IMR-90 (cell line): ENCODE measurements at regions not wholly inside any gene's neighbourhood (a gene's known extent, or its start where the extent isn't known, plus 50 kb on each side); places are given as distances from the start of the nearest gene placed in this dataset.

Source experiments
- ATAC-seq: fragments of 200-7000 bp; cut with Tn5 transposase; 2 replicates; pipeline ENCODE4 v1.9.1; 2020; ENCODE audit warnings: low read depth, mild to moderate bottlenecking, moderate library complexity
- BruUV-seq: library from RNA; stranded (reverse); fragments of 400-500 nt; replicated peaks from 2 replicates; lab custom pipeline; 2021; lab: Mats Ljungman, UMichigan
- CTCF ChIA-PET: fragments of 300-600 bp; formaldehyde crosslinking; extraction: SDS; loops from one replicate; lab custom pipeline; 2021; ENCODE audit warnings: antibody characterized with exemption; lab: Yijun Ruan, JAX
- POLR2A ChIA-PET: fragments of 300-600 bp; sonication (Branson Sonifier 250); formaldehyde crosslinking; loops from one replicate; lab custom pipeline; 2022; ENCODE audit warnings: antibody characterized with exemption; ENCODE audit not compliant: unreplicated experiment; lab: Charles Lee
- DNase-seq: peaks from one replicate; pipeline ENCODE4 v3.0.0; 2013
- H2AFZ ChIP-seq: replicated peaks from 2 replicates; pipeline ENCODE3; 2013; ENCODE audit warnings: low read length, mild to moderate bottlenecking; ENCODE audit not compliant: poor library complexity
- H2AK5ac ChIP-seq: 2 replicates; pipeline ENCODE4 v1.6.1; 2013; ENCODE audit warnings: low read depth, low read length, inconsistent platforms
- H2AK9ac ChIP-seq: replicated peaks from 2 replicates; pipeline ENCODE3; 2013; ENCODE audit warnings: mild to moderate bottlenecking, low read depth, low read length, moderate library complexity; ENCODE audit not compliant: poor library complexity
- H2BK120ac ChIP-seq: 2 replicates; pipeline ENCODE4 v1.6.1; 2013; ENCODE audit warnings: low read depth, low read length, inconsistent platforms
- H2BK15ac ChIP-seq: 3 replicates; pipeline ENCODE4 v1.6.1; 2013; ENCODE audit warnings: low read depth, low read length, inconsistent platforms
- H2BK20ac ChIP-seq: 2 replicates; pipeline ENCODE4 v1.6.1; 2013; ENCODE audit warnings: low read depth, mild to moderate bottlenecking, inconsistent platforms, low read length, moderate library complexity
- H2BK5ac ChIP-seq: 2 replicates; pipeline ENCODE4 v1.6.1; 2013; ENCODE audit warnings: mild to moderate bottlenecking, low read depth, low read length, inconsistent platforms; ENCODE audit not compliant: poor library complexity, severe bottlenecking
- H3K14ac ChIP-seq: replicated peaks from 2 replicates; pipeline ENCODE4 v1.6.1; 2013; ENCODE audit warnings: low read depth, low read length, inconsistent platforms
- H3K18ac ChIP-seq: 2 replicates; pipeline ENCODE4 v1.6.1; 2013; ENCODE audit warnings: low read depth, low read length, control low read depth
- H3K23ac ChIP-seq: 2 replicates; pipeline ENCODE4 v1.6.1; 2013; ENCODE audit warnings: low read depth, low read length, inconsistent platforms
- H3K27ac ChIP-seq: 2 replicates; pipeline ENCODE4 v1.5.1; 2013; ENCODE audit warnings: mild to moderate bottlenecking, control low read depth, low read length; ENCODE audit not compliant: insufficient read depth
- H3K27me3 ChIP-seq: 2 replicates; pipeline ENCODE4 v1.6.1; 2013; ENCODE audit warnings: low read length; ENCODE audit not compliant: control insufficient read depth, insufficient read depth
- H3K36me3 ChIP-seq: 2 replicates; pipeline ENCODE4 v1.6.1; 2013; ENCODE audit warnings: low read length, mixed read lengths; ENCODE audit not compliant: control insufficient read depth, insufficient read depth
- H3K4ac ChIP-seq: 2 replicates; pipeline ENCODE4 v1.6.1; 2013; ENCODE audit warnings: low read depth, low read length, inconsistent platforms
- H3K4me1 ChIP-seq: 2 replicates; pipeline ENCODE4 v1.6.1; 2013; ENCODE audit warnings: low read length, mixed read lengths; ENCODE audit not compliant: control insufficient read depth, insufficient read depth
- H3K4me2 ChIP-seq: 2 replicates; pipeline ENCODE4 v1.6.1; 2013; ENCODE audit warnings: low read depth, mild to moderate bottlenecking, control low read depth, low read length, moderate library complexity
- H3K4me3 ChIP-seq: 2 replicates; pipeline ENCODE4 v1.5.1; 2013; ENCODE audit warnings: low read depth, mild to moderate bottlenecking, control low read depth, low read length, moderate library complexity; ENCODE audit not compliant: insufficient read depth
- H3K56ac ChIP-seq: 2 replicates; pipeline ENCODE4 v1.6.1; 2013; ENCODE audit warnings: low read length, inconsistent platforms; ENCODE audit not compliant: insufficient read depth; ENCODE audit errors: extremely low read depth
- H3K79me1 ChIP-seq, 2 experiments: 2 replicates each; pipeline ENCODE4 v1.6.1; 2013; ENCODE audit warnings: low read length in 2 of 2, inconsistent platforms in 1 of 2, low read depth in 1 of 2
- H3K9ac ChIP-seq: 2 replicates; pipeline ENCODE4 v1.6.1; 2013; ENCODE audit warnings: low read depth, low read length, control low read depth
- H3K9me1 ChIP-seq: 2 replicates; pipeline ENCODE4 v1.6.1; 2013; ENCODE audit warnings: low read length, inconsistent platforms; ENCODE audit not compliant: insufficient read depth
- H3K9me3 ChIP-seq: 2 replicates; pipeline ENCODE4 v1.6.1; 2013; ENCODE audit warnings: low read length; ENCODE audit not compliant: control insufficient read depth, insufficient read depth
- H4K20me1 ChIP-seq: 2 replicates; pipeline ENCODE4 v1.6.1; 2013; ENCODE audit warnings: low read length, inconsistent platforms; ENCODE audit not compliant: insufficient read depth
- H4K5ac ChIP-seq: 2 replicates; pipeline ENCODE4 v1.6.1; 2013; ENCODE audit warnings: mild to moderate bottlenecking, low read depth, low read length, control low read depth
- H4K8ac ChIP-seq, 2 experiments: 2 replicates each; pipeline ENCODE4 v1.6.1; 2013; ENCODE audit warnings: low read depth in 2 of 2, low read length in 2 of 2, control low read depth in 1 of 2, inconsistent platforms in 1 of 2
- H4K91ac ChIP-seq: 2 replicates; pipeline ENCODE4 v1.6.1; 2013; ENCODE audit warnings: low read depth, low read length, inconsistent platforms; ENCODE audit not compliant: insufficient read depth
- BHLHE40 ChIP-seq: fragments of 150-350 bp; IDR thresholded peaks from 2 replicates; pipeline ENCODE4 v1.6.1; 2016; ENCODE audit warnings: mild to moderate bottlenecking, low read depth, low read length
- CEBPB ChIP-seq: IDR thresholded peaks from 2 replicates; pipeline ENCODE4 v1.6.1; 2012; ENCODE audit warnings: low read depth, low read length, improper control_type of control experiment
- CHD1 ChIP-seq: IDR thresholded peaks from 2 replicates; pipeline ENCODE4 v1.6.1; 2012; ENCODE audit warnings: low read depth, low read length, improper control_type of control experiment
- CTCF ChIP-seq: conservative IDR thresholded peaks from 2 replicates; pipeline ENCODE4 v1.5.1; 2012; ENCODE audit warnings: mild to moderate bottlenecking, low read depth, low read length, improper control_type of control experiment
- ELK1 ChIP-seq: fragments of 150-350 bp; IDR thresholded peaks from 2 replicates; pipeline ENCODE4 v1.6.1; 2016; ENCODE audit warnings: low read depth, mild to moderate bottlenecking, low read length, moderate library complexity, borderline replicate concordance
- MAZ ChIP-seq: IDR thresholded peaks from 2 replicates; pipeline ENCODE4 v1.6.1; 2012; ENCODE audit warnings: low read depth, mild to moderate bottlenecking, low read length, improper control_type of control experiment, moderate library complexity, borderline replicate concordance
- MXI1 ChIP-seq: IDR thresholded peaks from 2 replicates; pipeline ENCODE4 v1.6.1; 2012; ENCODE audit warnings: low read depth, mild to moderate bottlenecking, low read length, moderate library complexity, borderline replicate concordance
- POLR2A ChIP-seq: IDR thresholded peaks from 2 replicates; pipeline ENCODE4 v1.6.1; 2012; ENCODE audit warnings: mild to moderate bottlenecking, low read depth, low read length
- SMC3 ChIP-seq: fragments of 150-350 bp; IDR thresholded peaks from 2 replicates; pipeline ENCODE4 v1.6.1; 2016; ENCODE audit warnings: low read depth, mild to moderate bottlenecking, antibody characterized with exemption, low read length, moderate library complexity
- WGBS, 2 experiments: methylation state at CpG; one replicate each; pipeline versions ENCODE4 v1.1.5 to v1.1.7; 2013; ENCODE audit warnings: missing lambda C conversion rate in 2 of 2; ENCODE audit not compliant: insufficient read length in 1 of 2; ENCODE audit errors: extremely low coverage in 2 of 2; 5-methylcytosine and 5-hydroxymethylcytosine counted together
- dilution Hi-C: fragments of 300-500 bp; cut with HindIII; formaldehyde crosslinking; loops from one replicate; pipeline ENCODE4 v1.14.3; 2018; ENCODE audit warnings: low sequenced_read_pairs; ENCODE audit not compliant: unreplicated experiment
- in situ Hi-C: fragments of 300-500 bp; cut with MboI; formaldehyde crosslinking; loops from 3 replicates; pipeline ENCODE4 v1.14.3; 2019; ENCODE audit warnings: low sequenced_read_pairs, inconsistent platforms, mixed read lengths
- intact Hi-C: fragments of 100-400 bp; cut with micrococcal nuclease; formaldehyde crosslinking; loops from 2 replicates; pipeline ENCODE4 v1.10.0; 2022

GRCh38 chr9:105158020-105158419 is 86.4 kb upstream of the SLC44A1 start:
- no peak overlapping the region for H4K8ac ChIP-seq
- no peak overlapping the region for H2AFZ ChIP-seq
- no peak overlapping the region for H2BK15ac ChIP-seq
- H3K36me3 ChIP-seq = no peaks in the 10 kb centered on the region
- no peak overlapping the region for H3K18ac ChIP-seq
- no peak overlapping the region for H2AK5ac ChIP-seq
- ChIA-PET POLR2A (interaction anchor here (0.6 kb wide), 1 partner anchor 29 kb away, joined by 6 read pairs; no protein-coding TSS in a partner anchor), CTCF (interaction anchor here (1.4 kb wide), 1 partner anchor 294 kb away, joined by 4 read pairs; no protein-coding TSS in a partner anchor)
- H2BK20ac ChIP-seq = no peak overlapping the region
- no peak overlapping the region for H4K91ac ChIP-seq
- H3K9ac ChIP-seq = no peak overlapping the region
- H3K79me1 ChIP-seq = no peaks in the 10 kb centered on the region
- no peak overlapping the region for H3K4me3 ChIP-seq
- ATAC-seq = no peak
- in situ Hi-C loops (no loop called here), intact Hi-C loops (loop anchor here (2.0 kb wide), 1 partner anchor 87 kb away; the partner anchor contains the start of gene SLC44A1), dilution Hi-C loops (no loop called here)
- no peak for DNase-seq
- BruUV-seq = no TSS peak
- H4K20me1 ChIP-seq = 0 out of 2 replicates have a peak, but pooled peaks cover 3% of the 10 kb centered on the region
- H3K4me1 ChIP-seq = peaks cover 7% of the 10 kb centered on the region
- H3K9me3 ChIP-seq = no peaks in the 10 kb centered on the region
- H3K4ac ChIP-seq = no peak overlapping the region
- no peak overlapping the region for H3K14ac ChIP-seq
- H3K9me1 ChIP-seq = peaks cover 5% of the 10 kb centered on the region; the same call in 1 of the 2 replicates
- no peak overlapping the region for H2BK120ac ChIP-seq
- H3K27me3 ChIP-seq = peaks cover 2% of the 10 kb centered on the region; the same call in 1 of the 2 replicates
- TF ChIP-seq CEBPB (no peak), ELK1 (no peak), BHLHE40 (no peak), MXI1 (no peak), MAZ (no peak), CHD1 (no peak), POLR2A (no peak), CTCF (no peak), SMC3 (no peak)
- H2AK9ac ChIP-seq = no peak overlapping the region
- no peak overlapping the region for H3K27ac ChIP-seq
- H4K5ac ChIP-seq = no peak overlapping the region
- no peak overlapping the region for H2BK5ac ChIP-seq
- WGBS, 2 experiments = 100% methylated on average over 3 of the region's 12 CpGs; no CpG with 5 or more reads in 1 of the 2 experiments
- no peak overlapping the region for H3K4me2 ChIP-seq
- H3K56ac ChIP-seq = no peak overlapping the region
- H3K23ac ChIP-seq = no peak overlapping the region
